Spleen (tissue), 7 donors: ENCODE measurements at regions not wholly inside any gene's neighbourhood (a gene's known extent, or its start where the extent isn't known, plus 50 kb on each side); places are given as distances from the start of the nearest gene placed in this dataset.

Experiments used
- POLR2A ChIP-seq, 3 donors: fragments of 450-650 bp; IDR thresholded peaks; one replicate each; pipeline ENCODE4 v1.5.1; 2017; ENCODE audit warnings: antibody characterized with exemption in 3 of 3, mild to moderate bottlenecking in 1 of 3
- POLR2AphosphoS5 ChIP-seq, 3 donors: sonication (generic); formaldehyde crosslinking; IDR thresholded peaks; one replicate each; pipeline ENCODE4 v1.5.1; 2017; ENCODE audit warnings: antibody characterized with exemption in 3 of 3
- TF ChIP-seq, protein P1 (sequence below), 11 experiments: fragments of 200-600 bp in 7 of 11; fragments of 450-650 bp in 4 of 11; sonication (generic) in 4 of 11; IDR thresholded peaks in 8 of 11; conservative IDR thresholded peaks in 3 of 11; 1 replicate in 7 of 11; 2 replicates in 4 of 11; pipeline versions ENCODE4 v1.4.0 to v1.8.0; 2016 to 2021; ENCODE audit warnings: antibody characterized with exemption in 11 of 11, inconsistent platforms in 4 of 11, mild to moderate bottlenecking in 1 of 11
- donor health status: DM: no; HTN: no; CAD: no; lungs with moderate emphysema.
- donor health status: DM: no; HTN: no; CAD: no.
- donor health status: DM: no; HTN: no; CAD: no.

DNA sequence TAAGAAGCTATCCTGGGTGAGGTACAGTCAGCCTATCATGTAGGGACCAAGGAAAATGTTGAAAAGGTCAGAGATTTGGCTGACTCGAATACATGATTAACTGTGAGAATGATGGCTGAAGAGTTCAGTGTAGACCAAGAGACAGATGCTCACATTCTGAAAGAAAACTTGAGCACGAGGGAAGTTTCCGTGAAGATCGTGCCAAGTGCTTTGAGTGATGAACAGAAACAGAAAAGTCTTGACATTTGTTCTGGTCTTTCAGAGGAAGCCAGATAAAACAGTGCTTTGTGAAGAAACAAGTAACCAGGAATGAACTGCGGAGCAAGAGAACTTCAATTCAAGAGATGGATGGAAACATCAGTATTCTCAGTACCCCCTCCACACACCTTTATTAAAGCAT, 500.3 kb upstream of the SMIM21 start:
- TF ChIP-seq, protein P1, sequence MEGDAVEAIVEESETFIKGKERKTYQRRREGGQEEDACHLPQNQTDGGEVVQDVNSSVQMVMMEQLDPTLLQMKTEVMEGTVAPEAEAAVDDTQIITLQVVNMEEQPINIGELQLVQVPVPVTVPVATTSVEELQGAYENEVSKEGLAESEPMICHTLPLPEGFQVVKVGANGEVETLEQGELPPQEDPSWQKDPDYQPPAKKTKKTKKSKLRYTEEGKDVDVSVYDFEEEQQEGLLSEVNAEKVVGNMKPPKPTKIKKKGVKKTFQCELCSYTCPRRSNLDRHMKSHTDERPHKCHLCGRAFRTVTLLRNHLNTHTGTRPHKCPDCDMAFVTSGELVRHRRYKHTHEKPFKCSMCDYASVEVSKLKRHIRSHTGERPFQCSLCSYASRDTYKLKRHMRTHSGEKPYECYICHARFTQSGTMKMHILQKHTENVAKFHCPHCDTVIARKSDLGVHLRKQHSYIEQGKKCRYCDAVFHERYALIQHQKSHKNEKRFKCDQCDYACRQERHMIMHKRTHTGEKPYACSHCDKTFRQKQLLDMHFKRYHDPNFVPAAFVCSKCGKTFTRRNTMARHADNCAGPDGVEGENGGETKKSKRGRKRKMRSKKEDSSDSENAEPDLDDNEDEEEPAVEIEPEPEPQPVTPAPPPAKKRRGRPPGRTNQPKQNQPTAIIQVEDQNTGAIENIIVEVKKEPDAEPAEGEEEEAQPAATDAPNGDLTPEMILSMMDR (IDR thresholded peaks at IDR 0.05 in 8 of 11, conservative IDR thresholded peaks at IDR 0.05 in 3 of 11) = no peak
- TF ChIP-seq POLR2AphosphoS5 (IDR thresholded peaks at IDR 0.05) (no peak), POLR2A (IDR thresholded peaks at IDR 0.05) (no peak)
